ENCODE measurements at regions not wholly inside any gene's neighbourhood (a gene's known extent, or its start where the extent isn't known, plus 50 kb on each side); places are given as distances from the start of the nearest gene placed in this dataset.
"Not testable (repeated sequence)": the region's sequence is repeated elsewhere in the genome, so short reads cannot be mapped to it uniquely, and the experiment has no call there.

- DNase-seq = no peak
Observed at GRCh38 chr1:55801481-55801880, 586.3 kb upstream of the USP24 start.

DNA sequence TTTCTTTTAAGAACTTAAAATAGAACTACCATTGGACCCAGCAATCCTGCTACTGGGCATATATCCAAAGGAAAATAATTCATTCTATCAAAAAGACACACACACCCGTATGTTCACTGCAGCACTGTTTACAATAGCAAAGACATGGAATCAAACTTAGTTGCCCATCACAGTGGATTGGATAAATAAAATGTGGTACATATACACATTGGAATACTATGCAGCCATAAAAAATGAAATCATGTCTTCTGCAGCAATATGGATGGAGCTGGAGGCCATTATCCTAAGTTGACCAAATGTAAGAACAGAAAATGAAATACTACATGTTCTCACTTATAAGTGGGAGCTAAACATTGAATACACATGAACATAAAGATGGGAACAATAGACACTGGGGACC, 585.3 kb upstream of the USP24 start:
- no peak for DNase-seq

DNA sequence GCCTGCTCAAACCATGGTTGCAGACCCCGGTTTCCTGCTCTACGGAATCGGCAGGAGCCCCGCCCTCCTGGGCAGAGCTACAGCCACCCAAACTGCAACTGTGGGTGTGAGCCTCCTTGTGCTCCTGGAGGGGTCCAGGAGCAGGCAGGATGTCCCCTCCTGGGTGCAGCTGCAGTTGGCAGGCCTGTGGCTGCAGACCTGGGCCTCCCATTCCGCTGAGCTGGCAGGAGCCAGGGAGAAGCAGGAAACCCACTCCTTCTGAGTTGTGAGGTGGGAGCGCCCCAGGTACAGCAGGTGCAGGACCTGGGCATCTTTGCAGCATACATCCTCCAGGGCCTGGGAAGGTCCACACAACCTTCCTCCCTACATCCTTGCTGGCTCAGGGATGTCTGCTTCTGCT, 578.7 kb upstream of the USP24 start:
- no peak for DNase-seq

- DNase-seq = no peak
Observed at GRCh38 chr1:55792870-55793269, 577.7 kb upstream of the USP24 start.

GRCh38 chr1:55789466-55789865, 574.3 kb upstream of the USP24 start:
- no peak for DNase-seq

GRCh38 chr1:55786396-55786795, 571.2 kb upstream of the USP24 start:
- no peak for DNase-seq

GRCh38 chr1:55784941-55785450, 569.8 kb upstream of the USP24 start:
- not testable (repeated sequence) for DNase-seq

GRCh38 chr1:55781944-55782482, 566.8 kb upstream of the USP24 start:
- no peak for DNase-seq

DNA sequence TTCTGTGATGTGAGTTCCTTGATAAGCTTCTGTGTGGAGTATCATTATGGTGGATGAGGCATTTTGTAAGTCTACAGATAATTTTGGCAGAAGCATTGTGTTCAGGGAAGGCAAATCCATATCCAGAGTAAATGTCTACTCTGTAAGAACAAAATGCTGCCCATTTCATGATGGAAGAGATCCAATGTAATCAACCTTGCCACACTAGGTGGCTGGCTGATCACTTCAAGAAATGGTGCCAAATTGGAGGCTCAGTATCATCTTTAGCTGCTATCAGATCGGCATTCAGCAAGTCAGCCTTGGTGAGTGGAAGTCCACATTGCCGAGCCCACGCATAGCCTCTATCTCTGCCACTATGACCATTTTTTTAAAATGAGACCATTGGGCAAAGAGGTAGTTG, 565.8 kb upstream of the USP24 start:
- DNase-seq = no peak

DNA sequence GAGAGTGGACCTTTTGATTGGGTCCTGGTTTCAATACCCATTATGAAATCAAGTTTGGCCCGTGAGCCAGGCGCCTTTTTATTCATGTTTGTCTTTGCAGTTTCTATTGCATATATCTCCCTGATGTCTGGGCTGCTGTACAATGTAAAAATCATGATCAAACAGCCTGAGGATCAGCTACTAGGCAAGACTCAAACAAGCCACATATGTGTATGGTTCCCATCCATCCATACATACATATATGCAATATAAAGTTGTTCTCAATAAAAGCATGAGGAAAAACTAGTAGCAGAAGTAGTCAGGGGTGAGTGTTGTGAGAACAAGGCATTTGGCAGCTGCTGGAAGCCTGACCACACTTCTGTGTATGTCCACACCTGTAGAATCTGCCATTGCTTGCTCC, 562.4 kb upstream of the USP24 start:
- no peak for DNase-seq

GRCh38 chr1:55775007-55775406, 559.8 kb upstream of the USP24 start:
- no peak for DNase-seq

GRCh38 chr1:55774446-55774845, 559.3 kb upstream of the USP24 start:
- no peak for DNase-seq

DNA sequence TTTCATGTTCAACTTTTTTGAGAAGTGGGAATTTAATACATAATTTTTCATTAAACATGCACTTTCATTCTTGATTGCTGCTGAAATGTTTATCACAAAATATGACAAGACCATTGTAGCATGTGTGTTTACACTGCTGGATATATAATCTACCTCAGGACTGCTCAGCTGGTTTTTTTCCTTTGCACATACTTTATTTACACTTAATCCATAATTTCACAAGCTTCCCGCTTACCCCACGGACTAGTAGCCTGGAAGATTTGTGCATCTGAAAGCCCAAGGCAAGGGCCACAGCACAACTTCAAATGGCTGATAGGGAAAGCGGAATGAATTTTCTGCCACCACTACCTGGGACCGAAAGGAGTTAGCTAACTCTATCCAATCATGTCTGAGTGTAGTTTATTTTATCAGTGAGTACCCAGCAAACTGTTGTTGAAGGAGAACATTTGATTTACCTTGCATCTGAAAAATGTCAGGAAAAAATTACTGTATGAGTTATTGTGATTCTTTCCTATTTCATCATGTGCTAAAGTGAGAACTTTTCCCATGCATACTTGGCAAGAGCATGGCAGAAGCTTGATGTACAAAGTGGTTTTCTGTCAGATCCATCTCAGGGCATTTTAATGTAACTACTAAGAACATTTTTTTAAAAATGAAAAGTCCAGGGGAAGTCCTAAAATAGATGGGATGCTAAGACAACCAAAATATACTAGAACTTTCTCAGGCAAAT, 558.2 kb upstream of the USP24 start:
- no peak for DNase-seq

- no peak for DNase-seq
Observed at GRCh38 chr1:55768327-55768952, 553.3 kb upstream of the USP24 start.

DNA sequence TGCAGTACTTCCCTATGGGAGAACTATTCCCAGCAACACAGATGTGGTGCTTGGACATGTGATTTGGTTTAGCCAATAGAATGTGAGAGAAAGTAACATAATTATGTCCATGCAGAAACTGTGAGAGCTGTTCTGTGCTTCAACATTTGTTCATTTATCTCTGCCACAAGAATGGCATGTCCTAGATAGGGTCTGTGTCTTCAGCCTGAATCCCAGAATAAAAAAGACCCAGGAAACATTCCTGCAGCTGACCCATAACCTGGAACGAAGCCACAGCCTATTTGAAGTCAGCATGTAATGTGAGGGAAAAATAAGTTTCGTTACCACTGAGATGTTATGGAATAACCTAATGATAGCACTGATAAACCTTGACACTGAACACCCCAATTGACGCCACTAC, 552.0 kb upstream of the USP24 start:
- DNase-seq = no peak

DNA sequence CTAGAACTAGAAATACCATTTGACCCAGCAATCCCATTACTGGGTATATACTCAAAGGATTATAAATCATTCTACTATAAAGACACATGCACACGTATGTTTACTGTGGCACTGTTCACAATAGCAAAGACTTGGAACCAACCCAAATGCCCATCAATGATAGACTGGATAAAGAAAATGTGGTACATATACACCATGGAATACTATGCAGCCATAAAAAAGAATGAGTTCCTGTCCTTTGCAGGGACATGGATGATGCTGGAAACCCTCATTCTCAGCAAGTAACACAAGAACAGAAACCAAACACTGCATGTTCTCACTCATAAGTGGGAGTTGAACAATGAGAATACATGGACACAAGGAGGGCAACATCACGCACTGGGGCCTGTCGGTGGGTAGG, 550.3 kb upstream of the USP24 start:
- DNase-seq = not testable (repeated sequence)

GRCh38 chr1:55751776-55752175, 536.6 kb upstream of the USP24 start:
- DNase-seq = no peak

DNA sequence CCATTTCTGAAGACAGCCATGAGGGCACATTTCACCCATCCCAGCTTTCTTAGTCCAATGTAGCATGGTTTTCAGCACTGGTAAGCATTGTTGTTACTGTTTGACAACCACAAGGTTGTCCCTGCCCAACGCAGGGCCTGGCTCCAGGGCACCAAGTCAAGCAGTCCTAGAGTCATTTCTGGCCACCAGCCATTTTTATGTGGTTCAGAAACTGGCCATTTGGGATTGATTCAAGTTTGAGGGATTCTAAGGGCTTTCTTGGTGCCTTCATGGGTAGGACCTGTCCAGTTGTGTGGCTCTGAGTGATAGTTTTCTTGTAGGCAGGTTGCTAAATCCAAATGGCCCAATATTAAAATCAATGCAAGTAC, 535.4 kb upstream of the USP24 start:
- no peak for DNase-seq

- DNase-seq = no peak
Observed at GRCh38 chr1:55749975-55750627, 534.9 kb upstream of the USP24 start.

DNA sequence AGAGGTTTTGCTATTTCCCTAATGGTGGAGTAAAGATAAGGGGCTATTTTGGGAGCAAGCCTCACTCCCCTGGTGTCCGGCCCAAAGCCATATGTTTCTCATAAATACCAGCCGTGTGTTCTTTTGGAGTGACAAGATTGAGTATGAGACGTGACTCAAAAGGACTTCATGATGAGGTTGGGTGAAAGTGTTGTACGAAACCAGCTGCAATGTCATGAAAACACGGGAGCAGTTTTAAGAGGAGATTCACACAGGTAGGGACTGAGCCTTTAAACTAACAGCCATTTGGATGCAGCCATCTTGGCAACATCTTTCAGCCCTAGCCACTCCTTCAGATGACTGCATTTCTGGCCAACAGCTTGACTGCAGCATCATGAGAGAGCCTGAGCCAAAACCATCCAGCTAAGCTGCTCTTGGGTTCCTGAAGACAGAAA, 532.3 kb upstream of the USP24 start:
- DNase-seq = no peak

DNA sequence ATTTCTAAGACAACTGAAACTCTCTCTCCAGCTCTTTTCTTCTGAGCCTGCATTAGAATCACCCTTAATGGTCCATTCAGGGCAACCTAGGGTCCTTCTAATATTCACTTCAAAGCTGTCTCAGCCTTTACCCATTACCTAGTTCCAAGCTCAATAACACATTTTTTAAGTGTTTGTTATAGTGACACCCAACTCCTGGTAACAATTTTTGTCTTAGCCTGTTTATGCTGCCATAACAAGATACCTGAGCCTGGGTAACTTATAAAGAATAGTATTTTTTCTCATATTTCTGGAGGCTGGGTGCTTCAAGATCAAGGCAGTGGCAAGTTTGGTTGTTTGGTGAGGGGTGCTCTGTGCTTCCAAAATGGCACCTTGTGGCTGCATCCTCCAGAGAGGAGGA, 531.5 kb upstream of the USP24 start:
- DNase-seq = no peak

- DNase-seq = no peak
Observed at GRCh38 chr1:55741516-55741915, 526.4 kb upstream of the USP24 start.

DNA sequence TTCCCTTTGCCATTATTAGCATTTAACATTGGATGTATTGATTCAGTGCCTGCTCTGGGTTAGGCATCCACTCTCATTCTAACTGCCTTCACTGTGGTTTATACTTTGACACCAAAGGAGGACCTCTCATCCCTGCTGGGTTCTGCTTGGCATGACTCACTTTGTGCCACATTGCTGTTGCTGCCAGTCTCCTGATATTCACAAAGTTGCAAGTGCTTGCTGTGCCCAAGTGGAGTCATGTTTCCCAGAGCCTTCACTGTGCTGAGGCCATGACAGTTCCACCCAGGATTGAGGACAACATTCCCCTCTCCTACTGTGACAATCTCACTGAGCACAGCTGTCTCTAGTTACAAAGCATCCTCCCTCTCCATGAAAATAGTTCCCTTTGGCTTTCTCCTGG, 519.9 kb upstream of the USP24 start:
- DNase-seq = no peak

DNA sequence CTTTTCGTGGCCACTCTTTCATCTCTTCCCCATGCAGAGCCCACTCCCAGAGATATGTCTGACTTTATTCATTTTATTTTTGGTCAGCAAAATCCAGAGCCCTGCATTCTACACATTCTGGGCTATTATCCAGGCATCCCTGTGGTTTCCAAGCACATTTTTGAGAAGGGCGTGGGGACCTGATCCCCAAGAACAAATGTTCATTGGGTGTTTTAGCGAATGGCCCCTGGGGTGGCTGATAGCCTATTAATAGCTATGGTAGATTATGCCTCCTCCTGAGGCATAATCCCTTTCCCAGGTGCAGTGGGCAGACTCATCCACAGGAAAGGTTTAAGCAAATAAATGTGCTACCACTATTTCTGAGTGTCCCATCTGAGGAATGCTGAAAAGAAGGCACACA, 511.8 kb upstream of the USP24 start:
- no peak for DNase-seq

Data from activated effector memory CD4-positive, alpha-beta T cell treated with Interleukin-2 at 50 U/mL for 16 hours (primary cell).